Activated CD4-positive, alpha-beta T cell treated with anti-CD3 and anti-CD28 coated beads, Interleukin-2, amount 10 ng/mL, durations not matched to agents 24 days and 14 days (primary cell): ENCODE measurements at regions not wholly inside any gene's neighbourhood (a gene's known extent, or its start where the extent isn't known, plus 50 kb on each side); places are given as distances from the start of the nearest gene placed in this dataset.

ENCODE experiments used
- DNase-seq: peaks from one replicate; pipeline ENCODE4 v3.0.0; 2022
- H3K27ac Mint-ChIP-seq: one replicate; pipeline ENCODE4 v1.8.0; 2022; ENCODE audit warnings: mild to moderate bottlenecking, mixed read lengths
- H3K27me3 Mint-ChIP-seq: one replicate; pipeline ENCODE4 v1.8.0; 2022; ENCODE audit warnings: mixed read lengths
- H3K36me3 Mint-ChIP-seq: one replicate; pipeline ENCODE4 v1.8.0; 2022; ENCODE audit warnings: low read depth, mild to moderate bottlenecking, mixed read lengths
- H3K4me1 Mint-ChIP-seq: one replicate; pipeline ENCODE4 v1.8.0; 2021; ENCODE audit warnings: mixed read lengths
- H3K4me3 Mint-ChIP-seq: one replicate; pipeline ENCODE4 v1.8.0; 2022; ENCODE audit warnings: mild to moderate bottlenecking, moderate library complexity, mixed read lengths
- H3K9me3 Mint-ChIP-seq: one replicate; pipeline ENCODE4 v1.8.0; 2021; ENCODE audit warnings: mixed read lengths
- intact Hi-C: fragments of 100-400 bp; cut with micrococcal nuclease; formaldehyde crosslinking; loops from one replicate; pipeline ENCODE4 v1.15.1; 2023

DNA sequence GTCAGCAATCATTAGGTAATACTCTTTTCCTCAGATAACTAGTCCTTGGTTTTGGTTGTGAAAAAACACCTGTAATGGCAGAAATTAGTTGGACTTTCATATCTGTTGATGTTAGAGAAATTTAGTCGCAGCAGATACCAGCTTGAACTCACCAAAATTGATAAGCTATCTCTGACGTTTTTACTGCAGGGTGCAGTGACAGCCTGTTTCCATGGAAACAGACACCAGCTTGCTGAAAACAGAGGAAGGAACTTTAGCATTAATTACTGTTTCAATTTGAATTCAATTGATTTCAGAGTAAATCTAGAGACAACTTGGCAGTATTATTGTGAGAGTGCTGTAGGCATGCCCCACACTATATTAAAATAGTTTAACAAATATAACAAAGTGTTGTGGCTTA is 246.5 kb downstream of the PPP1R2C start:
- Mint-ChIP-seq H3K27me3 (no peaks in the 10 kb centered on the region), H3K9me3 (no peaks in the 10 kb centered on the region), H3K4me3 (no peak overlapping the region), H3K27ac (no peak overlapping the region), H3K4me1 (no peaks in the 10 kb centered on the region), H3K36me3 (no peaks in the 10 kb centered on the region)
- intact Hi-C loops, result no loop called here
- no peak for DNase-seq

DNA sequence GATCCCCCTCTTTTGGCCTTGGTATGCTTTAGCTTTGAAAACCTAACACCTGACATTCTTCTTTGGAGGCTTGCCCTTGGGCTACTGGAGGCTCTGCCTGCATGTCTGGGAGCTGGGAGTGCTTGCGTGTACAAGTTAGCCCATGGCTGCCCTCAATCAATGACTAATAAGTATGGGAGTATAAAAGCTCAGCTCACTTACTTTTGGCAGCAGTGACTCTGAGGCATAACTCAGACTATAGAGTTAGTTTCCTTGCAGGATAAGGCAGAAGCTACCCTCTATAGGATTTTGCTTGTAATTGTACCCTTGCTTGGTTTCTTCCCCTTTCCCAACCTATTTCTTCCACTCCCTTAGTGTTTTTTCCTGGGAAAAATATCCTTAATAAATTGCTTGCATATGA is 247.9 kb downstream of the PPP1R2C start:
- H3K36me3 Mint-ChIP-seq, result no peaks in the 10 kb centered on the region
- H3K4me1 Mint-ChIP-seq, result no peaks in the 10 kb centered on the region
- DNase-seq, result no peak
- intact Hi-C loops, result no loop called here
- H3K9me3 Mint-ChIP-seq, result no peaks in the 10 kb centered on the region
- H3K27ac Mint-ChIP-seq, result no peak overlapping the region
- no peaks in the 10 kb centered on the region for H3K27me3 Mint-ChIP-seq
- H3K4me3 Mint-ChIP-seq, result no peak overlapping the region

DNA sequence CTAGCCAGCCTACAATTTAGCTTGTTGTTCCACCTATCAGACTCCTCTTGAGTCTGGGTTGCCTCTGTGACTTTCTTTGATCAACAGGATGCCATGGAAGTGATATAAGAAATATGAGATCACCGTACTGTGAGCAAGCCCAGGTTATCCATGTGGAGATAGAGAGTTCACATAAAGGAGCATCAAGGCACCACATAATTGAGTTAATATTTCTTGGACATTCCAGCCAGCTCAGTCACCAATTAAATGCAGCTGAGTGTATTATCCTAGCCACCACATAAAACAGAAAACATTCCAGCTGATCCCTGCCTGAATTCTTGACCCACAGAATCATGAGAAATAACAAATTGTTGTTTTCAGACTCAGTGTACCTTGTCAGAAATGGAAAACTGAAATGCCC is 253.6 kb downstream of the PPP1R2C start:
- no peak for DNase-seq
- no peaks in the 10 kb centered on the region for H3K27me3 Mint-ChIP-seq
- H3K36me3 Mint-ChIP-seq, result no peaks in the 10 kb centered on the region
- H3K4me3 Mint-ChIP-seq, result no peak overlapping the region
- intact Hi-C loops, result no loop called here
- H3K9me3 Mint-ChIP-seq, result no peaks in the 10 kb centered on the region
- no peak overlapping the region for H3K27ac Mint-ChIP-seq
- no peaks in the 10 kb centered on the region for H3K4me1 Mint-ChIP-seq

DNA sequence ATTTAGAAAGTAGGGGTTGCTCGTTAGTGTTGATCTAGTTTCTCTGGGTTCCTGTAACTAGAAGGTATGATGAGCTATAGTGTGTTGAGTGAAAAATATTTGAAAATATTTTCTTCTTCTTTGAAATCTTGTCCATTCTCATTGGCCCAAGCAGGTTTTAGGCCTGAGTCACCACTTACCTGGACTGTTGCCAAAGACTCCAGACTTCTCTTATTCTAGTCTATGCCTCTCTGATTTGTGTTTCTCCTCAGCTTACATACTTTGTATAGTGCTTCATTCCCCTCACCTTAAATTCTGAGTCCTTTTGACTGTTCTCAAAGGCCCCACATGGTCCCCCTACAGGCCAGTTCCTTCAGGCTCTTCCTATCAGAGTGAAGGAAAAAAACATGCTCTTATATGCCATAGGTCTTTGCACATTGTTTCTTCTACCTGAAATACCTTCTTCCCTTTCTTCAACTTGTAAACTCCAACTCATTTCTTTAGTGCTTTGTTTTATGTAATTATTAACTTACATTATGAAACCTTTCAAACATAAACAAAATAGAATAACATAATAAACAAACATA is 258.2 kb downstream of the PPP1R2C start:
- Mint-ChIP-seq H3K4me1 (no peaks in the 10 kb centered on the region), H3K4me3 (no peak overlapping the region), H3K9me3 (no peaks in the 10 kb centered on the region), H3K27me3 (no peaks in the 10 kb centered on the region), H3K36me3 (no peaks in the 10 kb centered on the region), H3K27ac (no peak overlapping the region)
- intact Hi-C loops, result no loop called here
- no peak for DNase-seq

DNA sequence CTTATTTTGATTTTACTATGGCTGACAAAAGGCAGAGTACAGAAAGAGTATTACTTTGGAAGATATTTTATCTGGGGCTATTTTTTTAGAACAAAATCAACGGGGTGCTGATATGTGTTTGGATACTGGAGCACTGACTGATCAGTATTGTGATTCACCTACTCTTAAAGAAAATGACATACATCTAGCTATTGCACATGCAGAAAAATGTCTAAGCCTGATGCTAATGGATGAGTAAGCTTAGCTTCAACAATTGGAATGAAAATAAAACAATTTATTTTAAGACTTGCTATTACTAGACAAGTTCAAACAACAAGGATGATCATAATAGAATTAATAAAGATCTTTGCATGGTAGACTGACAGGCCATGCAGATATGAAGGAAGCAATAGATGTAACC is 262.0 kb downstream of the PPP1R2C start:
- intact Hi-C loops, result no loop called here
- H3K27ac Mint-ChIP-seq, result no peak overlapping the region
- no peak for DNase-seq
- no peaks in the 10 kb centered on the region for H3K4me1 Mint-ChIP-seq
- H3K9me3 Mint-ChIP-seq, result no peaks in the 10 kb centered on the region
- no peaks in the 10 kb centered on the region for H3K36me3 Mint-ChIP-seq
- no peaks in the 10 kb centered on the region for H3K27me3 Mint-ChIP-seq
- no peak overlapping the region for H3K4me3 Mint-ChIP-seq

DNA sequence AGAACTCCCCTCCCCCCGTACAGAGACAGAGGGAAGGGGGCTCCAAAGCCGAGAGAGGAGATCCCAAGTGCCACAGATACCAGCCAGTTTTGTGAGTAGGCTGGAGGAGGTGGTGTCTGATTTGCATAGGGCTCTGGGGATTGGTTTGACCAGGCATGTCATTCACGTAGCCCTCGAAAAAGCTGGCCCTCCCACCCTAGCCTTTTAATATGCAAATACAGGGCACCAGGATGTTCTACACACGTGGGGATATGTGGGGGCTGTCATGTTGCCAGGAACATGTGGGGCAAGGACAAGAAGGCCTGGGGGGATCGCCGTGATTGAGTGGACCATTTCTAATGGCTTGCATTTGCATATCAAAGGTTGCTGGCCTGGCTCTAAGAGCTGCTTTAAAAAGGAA is 272.9 kb downstream of the PPP1R2C start:
- H3K36me3 Mint-ChIP-seq, result no peaks in the 10 kb centered on the region
- peaks cover 6% of the 10 kb centered on the region for H3K9me3 Mint-ChIP-seq
- no peak overlapping the region for H3K27ac Mint-ChIP-seq
- H3K27me3 Mint-ChIP-seq, result no peaks in the 10 kb centered on the region
- H3K4me3 Mint-ChIP-seq, result no peak overlapping the region
- DNase-seq, result no peak
- intact Hi-C loops, result no loop called here
- H3K4me1 Mint-ChIP-seq, result no peaks in the 10 kb centered on the region

DNA sequence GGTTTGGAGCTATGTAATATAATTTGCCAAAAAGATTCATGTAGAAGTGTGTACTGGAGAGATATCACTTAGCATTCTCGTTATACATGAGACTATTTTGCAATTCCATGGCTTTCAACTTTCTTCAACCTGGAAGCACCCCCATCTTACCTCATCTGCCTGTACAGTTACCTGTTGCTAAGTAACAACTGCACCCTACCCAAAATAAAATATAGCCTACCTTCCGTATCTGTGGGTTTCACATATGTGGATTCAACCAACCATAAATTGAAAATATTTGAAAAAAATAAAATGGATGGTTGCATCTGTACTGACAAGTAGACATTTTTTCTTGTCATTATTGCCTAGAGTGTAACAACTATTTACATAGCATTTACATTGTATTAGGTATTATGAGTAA is 278.3 kb downstream of the PPP1R2C start:
- H3K9me3 Mint-ChIP-seq, result no peaks in the 10 kb centered on the region
- H3K27ac Mint-ChIP-seq, result no peak overlapping the region
- no peaks in the 10 kb centered on the region for H3K4me1 Mint-ChIP-seq
- intact Hi-C loops, result no loop called here
- DNase-seq, result no peak
- no peak overlapping the region for H3K4me3 Mint-ChIP-seq
- no peaks in the 10 kb centered on the region for H3K27me3 Mint-ChIP-seq
- H3K36me3 Mint-ChIP-seq, result no peaks in the 10 kb centered on the region

DNA sequence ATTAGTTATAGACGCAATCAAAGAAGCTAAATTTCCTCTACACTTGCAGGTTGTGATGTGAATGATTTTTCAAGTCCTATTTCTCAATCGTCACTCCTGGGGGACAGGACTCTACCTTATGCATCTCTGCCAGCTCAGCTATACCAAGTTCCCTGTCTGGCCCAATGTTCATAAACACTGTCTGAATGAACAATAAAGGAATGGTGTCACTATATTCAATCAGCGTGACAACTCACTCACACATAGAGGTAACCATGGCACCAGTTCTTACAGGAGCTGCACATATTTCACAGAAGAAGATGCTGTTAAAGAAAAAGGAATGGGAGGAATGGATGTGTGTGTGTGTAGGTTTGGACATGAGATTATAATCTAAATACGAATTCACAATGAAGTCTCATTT is 280.6 kb downstream of the PPP1R2C start:
- H3K27me3 Mint-ChIP-seq, result no peaks in the 10 kb centered on the region
- no peaks in the 10 kb centered on the region for H3K4me1 Mint-ChIP-seq
- no peak for DNase-seq
- H3K36me3 Mint-ChIP-seq, result no peaks in the 10 kb centered on the region
- no peak overlapping the region for H3K4me3 Mint-ChIP-seq
- intact Hi-C loops, result no loop called here
- H3K27ac Mint-ChIP-seq, result no peak overlapping the region
- H3K9me3 Mint-ChIP-seq, result no peaks in the 10 kb centered on the region

DNA sequence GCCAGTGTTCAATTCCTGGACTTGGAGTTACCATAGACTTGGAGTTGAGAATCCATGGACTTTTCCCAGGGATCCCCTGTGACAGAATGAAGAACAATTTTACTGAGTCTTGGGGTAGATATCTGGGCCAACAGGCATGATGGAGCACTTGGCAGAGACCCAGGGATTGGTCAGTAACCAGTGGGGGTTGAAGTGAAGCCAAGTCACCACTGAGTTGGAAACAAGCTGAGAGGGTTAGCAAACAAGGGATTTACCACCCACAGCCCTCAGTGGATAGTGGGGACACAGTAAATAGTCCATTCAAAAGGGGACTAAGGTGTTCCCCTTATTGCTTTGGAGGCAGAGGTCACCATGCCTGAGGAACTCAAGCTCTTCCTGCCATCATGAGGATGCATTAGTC is 281.7 kb downstream of the PPP1R2C start:
- Mint-ChIP-seq H3K36me3 (no peaks in the 10 kb centered on the region), H3K27ac (no peak overlapping the region), H3K9me3 (no peaks in the 10 kb centered on the region), H3K4me1 (no peaks in the 10 kb centered on the region), H3K4me3 (no peak overlapping the region), H3K27me3 (no peaks in the 10 kb centered on the region)
- intact Hi-C loops, result no loop called here
- DNase-seq, result no peak

DNA sequence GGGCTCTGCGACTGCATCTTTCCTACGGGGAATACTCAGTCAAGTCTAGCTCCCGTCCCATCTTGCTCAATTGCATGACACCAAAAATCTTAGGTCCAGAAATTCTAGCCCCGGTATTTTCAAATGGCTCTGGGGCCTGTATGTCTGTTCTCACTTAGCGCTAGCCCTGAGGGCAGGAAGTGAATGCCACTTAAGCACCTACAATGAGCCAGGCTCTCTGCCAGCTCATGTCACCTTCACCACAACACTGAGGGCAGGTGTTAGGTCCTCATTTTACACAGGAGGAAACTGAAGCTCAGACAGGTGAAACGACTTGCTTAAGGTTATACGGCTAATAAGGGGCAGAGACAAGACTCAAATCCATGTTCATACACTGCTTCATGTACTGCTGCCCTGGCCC is 282.8 kb downstream of the PPP1R2C start:
- DNase-seq, result no peak
- Mint-ChIP-seq H3K4me1 (no peaks in the 10 kb centered on the region), H3K4me3 (no peak overlapping the region), H3K36me3 (no peaks in the 10 kb centered on the region), H3K9me3 (no peaks in the 10 kb centered on the region), H3K27ac (no peak overlapping the region), H3K27me3 (no peaks in the 10 kb centered on the region)
- intact Hi-C loops, result no loop called here

DNA sequence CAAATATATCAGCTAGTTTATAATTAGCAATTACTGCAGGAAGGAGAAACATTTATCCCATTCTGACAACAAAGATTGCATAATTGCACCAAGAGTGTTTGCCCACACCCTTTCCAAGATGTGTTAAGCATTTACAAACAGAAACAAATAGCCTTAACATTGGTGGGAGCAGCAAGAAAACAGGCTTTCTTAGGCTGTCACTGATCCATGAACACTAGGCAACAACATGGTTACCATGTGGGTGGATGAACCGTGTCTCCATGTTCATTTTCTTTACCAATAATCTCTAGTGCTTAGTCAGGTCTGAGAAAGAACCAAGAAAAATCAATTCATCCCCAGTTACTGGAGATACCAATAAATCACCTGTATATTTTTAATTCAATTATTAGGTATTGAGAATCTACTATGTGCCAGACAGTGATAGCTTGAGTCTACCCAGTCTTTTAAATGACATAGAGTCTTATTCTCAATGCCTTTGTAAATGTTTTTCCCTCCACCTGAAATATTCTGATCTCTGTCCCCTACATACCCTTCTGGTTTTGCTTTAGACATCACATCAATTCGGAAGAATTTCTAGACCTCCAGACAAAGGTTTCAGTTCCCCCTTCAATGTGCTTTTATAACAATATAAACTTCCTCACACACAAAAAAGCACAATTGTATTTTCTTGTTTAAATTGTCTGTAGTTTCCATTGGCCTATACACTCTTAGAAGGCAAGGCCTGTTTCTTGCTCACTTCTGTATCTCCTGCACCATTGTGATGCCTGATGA is 286.6 kb downstream of the PPP1R2C start:
- Mint-ChIP-seq H3K4me3 (no peak overlapping the region), H3K36me3 (no peaks in the 10 kb centered on the region), H3K9me3 (peaks cover 4% of the 10 kb centered on the region), H3K27ac (no peak overlapping the region), H3K4me1 (no peaks in the 10 kb centered on the region), H3K27me3 (no peaks in the 10 kb centered on the region)
- intact Hi-C loops, result no loop called here
- no peak for DNase-seq

DNA sequence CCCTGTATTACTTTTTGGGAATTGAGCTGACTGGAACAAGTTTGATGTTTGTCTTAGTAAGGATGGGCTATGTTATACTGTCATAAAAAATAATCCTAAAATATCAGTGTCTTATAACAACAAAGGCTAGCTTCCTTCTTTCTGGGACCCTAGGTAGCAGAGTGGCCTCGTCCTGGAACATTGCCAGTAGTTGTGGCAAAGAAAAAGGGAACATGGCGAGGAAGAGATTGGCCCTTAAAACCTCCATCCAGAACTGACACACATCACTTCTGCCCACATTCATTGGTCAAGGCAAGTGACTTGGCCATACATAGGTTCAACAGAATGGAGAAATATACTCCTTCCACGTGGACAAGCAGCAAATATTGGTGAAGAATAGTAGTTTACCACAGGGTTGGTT is 287.9 kb downstream of the PPP1R2C start:
- intact Hi-C loops, result no loop called here
- no peak for DNase-seq
- no peaks in the 10 kb centered on the region for H3K4me1 Mint-ChIP-seq
- no peaks in the 10 kb centered on the region for H3K27me3 Mint-ChIP-seq
- no peaks in the 10 kb centered on the region for H3K36me3 Mint-ChIP-seq
- H3K27ac Mint-ChIP-seq, result no peak overlapping the region
- H3K9me3 Mint-ChIP-seq, result peaks cover 4% of the 10 kb centered on the region
- no peak overlapping the region for H3K4me3 Mint-ChIP-seq

DNA sequence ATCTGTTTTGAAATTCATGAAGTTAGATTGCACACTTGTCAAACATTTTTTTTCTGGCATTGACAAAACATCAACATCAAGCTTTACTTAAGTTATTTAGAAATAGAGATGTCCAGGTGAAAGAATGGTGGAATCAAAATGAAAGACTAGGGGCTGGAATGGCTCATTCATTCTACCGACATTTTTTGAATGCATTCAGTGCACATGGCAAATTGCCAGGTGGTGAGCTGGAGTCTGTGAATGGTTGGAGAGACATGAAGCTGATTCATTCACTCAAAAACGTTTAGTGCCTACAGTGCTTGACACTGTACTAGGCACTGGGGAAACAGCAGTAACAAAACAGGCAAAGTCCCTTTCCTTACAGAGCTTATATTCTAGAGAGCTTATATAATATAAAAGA is 292.4 kb downstream of the PPP1R2C start:
- peaks cover 4% of the 10 kb centered on the region for H3K9me3 Mint-ChIP-seq
- intact Hi-C loops, result no loop called here
- H3K4me3 Mint-ChIP-seq, result no peak overlapping the region
- H3K27me3 Mint-ChIP-seq, result no peaks in the 10 kb centered on the region
- DNase-seq, result no peak
- H3K27ac Mint-ChIP-seq, result no peak overlapping the region
- no peaks in the 10 kb centered on the region for H3K4me1 Mint-ChIP-seq
- H3K36me3 Mint-ChIP-seq, result no peaks in the 10 kb centered on the region

DNA sequence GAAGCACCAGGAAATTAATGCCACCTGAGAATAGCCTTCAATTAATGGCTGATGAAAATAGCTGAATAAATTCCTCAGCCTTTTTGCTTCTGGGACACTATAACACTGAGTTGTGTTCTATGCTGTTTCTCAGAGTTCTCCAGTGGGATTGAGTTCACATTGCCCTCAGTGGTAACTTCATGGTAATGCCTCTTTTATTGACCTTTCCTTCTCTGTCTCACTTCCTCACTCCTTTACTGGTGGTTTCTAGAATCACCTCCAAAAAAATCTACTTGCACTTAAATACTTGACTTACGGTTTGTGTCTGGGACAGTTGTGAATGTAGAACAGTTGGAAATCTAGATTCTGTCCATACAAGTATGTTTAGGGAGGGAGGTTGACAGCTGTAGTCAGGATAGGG is 293.7 kb downstream of the PPP1R2C start:
- DNase-seq, result no peak
- Mint-ChIP-seq H3K4me3 (no peak overlapping the region), H3K27ac (no peak overlapping the region), H3K27me3 (no peaks in the 10 kb centered on the region), H3K4me1 (no peaks in the 10 kb centered on the region), H3K36me3 (no peaks in the 10 kb centered on the region), H3K9me3 (peaks cover 4% of the 10 kb centered on the region)
- intact Hi-C loops, result no loop called here

DNA sequence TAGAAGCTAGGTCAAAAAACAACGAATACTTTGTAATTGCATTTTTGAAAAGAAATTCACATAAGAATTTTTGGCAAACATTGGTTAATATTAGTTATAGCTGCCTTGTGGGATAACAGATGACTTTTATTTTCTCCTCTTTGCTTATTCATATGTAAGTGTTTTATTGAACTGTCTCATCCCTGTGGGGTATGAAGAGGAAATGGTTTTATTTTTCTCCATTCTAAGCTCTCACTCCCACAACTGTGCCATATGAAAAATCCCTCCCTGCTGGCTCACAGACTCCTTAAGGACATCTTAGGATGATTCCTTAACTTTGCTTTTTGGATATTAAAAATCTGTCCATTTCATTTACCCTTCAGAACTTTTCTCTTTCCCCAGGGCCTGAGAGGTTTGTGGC is 300.6 kb downstream of the PPP1R2C start:
- intact Hi-C loops, result no loop called here
- H3K27ac Mint-ChIP-seq, result no peak overlapping the region
- no peak overlapping the region for H3K4me3 Mint-ChIP-seq

More for the DNA sequence above, 300.6 kb downstream of the PPP1R2C start:
- DNase-seq, result no peak
- no peaks in the 10 kb centered on the region for H3K36me3 Mint-ChIP-seq
- H3K9me3 Mint-ChIP-seq, result no peaks in the 10 kb centered on the region
- H3K4me1 Mint-ChIP-seq, result no peaks in the 10 kb centered on the region
- H3K27me3 Mint-ChIP-seq, result no peaks in the 10 kb centered on the region
